NOMO-1 (cell line): ENCODE measurements at regions not wholly inside any gene's neighbourhood (a gene's known extent, or its start where the extent isn't known, plus 50 kb on each side); places are given as distances from the start of the nearest gene placed in this dataset.

Experiments
- DNase-seq, 2 experiments: peaks; one replicate each; lab custom pipeline; 2025; ENCODE audit not compliant: unreplicated experiment in 2 of 2; lab: John Stamatoyannopoulos, UW

DNA sequence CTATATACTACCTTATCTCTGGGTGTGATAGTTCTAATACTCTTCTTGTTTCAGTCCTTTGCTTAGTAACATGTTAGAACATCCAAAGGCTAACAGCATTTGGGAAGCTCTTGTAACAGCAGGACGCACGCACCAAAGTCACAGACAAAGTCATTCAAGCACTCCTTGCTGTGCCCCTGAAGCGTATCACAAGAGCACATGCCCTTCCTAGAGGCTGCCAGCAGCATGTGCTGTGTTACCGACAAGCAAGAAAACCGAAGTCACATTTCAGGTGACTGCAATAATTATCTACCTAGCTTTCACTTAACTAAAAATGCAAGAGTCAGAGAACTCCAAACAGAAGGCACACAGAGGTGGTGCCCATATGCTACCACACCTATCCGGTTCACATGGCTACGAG, 194.1 kb downstream of the KLF12 start:
- no peak for DNase-seq

DNA sequence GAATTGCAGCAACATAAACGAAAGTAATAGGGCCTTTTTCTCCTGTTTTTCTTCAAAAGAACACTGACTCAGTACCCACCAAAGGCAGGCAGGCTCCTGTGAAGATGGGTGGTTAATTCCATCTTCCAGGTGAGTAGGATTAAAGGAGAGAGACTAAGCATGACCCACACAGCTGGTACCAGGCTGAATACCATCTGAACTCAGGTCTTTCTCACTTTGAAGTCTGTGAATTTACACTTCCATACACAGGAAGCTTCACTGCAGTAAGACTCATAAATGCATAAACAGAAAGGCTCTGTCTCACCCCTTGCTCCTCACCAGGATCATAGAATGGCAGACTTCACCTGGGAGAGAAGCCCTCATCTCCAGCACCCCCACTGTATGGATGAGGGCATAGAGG, 194.6 kb downstream of the KLF12 start:
- DNase-seq: no peak

DNA sequence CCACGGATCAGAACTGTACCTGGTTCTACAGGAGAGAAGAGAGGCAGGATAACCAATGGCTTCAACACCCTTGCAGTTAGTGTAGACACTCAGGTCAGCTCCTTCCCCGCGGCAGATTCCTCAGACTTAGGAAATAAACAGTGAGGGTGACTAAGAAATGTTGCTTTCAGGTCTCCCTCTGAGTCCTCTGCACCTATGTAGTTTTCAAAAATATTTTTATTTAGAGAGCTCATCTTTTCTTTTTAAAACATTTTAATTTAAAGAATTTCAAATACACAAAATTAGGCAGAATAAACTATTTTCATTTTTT, 195.2 kb downstream of the KLF12 start:
- DNase-seq: no peak

DNA sequence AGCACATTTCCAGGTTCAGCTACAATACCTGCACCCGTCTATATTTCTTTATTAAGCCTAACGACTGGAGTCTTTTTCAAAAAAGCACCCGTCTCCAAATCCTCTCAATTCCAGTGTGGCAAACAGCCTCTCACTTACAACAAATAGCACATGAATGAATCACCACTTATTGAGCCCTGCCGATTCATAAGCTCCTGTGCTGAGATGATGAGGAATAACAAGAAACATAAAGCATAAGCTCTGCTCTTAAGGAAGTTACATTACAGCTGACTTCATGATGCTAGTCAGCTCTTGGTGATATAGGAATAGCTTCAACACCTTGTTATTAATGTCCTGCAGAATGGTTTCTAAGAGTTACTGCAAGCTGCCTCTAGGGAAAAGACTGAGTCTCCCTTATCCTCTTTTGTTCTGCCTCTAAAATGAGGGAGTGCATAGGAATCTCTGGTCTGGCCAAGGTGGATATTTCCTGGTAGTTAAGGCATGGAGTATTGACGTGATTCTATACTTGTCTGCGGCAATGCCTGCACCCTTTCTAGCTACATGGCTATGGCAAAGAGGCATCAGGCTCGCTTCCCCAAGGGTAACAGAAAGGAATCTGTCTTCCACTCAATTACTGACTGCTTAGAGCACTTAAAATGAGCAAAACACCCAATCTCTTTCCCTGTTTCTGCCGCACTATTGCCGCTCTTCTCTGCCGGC, 195.7 kb downstream of the KLF12 start:
- DNase-seq: no peak

DNA sequence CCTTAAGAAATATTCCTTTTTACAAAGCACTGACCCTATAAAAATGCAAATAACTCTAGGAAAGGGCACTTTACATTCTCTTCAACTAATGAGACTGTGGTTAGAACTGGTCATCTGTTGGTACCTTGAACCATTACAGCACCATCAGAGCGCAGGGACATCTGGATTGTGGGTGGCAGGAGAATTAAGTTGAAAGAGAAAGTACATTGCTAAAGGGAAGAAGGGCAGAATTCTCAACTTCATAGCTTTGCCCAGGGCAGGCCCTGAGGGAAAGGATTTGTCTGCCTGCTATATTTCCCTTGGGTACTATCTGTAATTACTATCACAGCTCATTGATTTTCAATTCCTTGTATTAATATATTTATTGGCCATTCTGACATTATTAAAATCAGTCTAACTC, 196.8 kb downstream of the KLF12 start:
- DNase-seq: no peak

DNA sequence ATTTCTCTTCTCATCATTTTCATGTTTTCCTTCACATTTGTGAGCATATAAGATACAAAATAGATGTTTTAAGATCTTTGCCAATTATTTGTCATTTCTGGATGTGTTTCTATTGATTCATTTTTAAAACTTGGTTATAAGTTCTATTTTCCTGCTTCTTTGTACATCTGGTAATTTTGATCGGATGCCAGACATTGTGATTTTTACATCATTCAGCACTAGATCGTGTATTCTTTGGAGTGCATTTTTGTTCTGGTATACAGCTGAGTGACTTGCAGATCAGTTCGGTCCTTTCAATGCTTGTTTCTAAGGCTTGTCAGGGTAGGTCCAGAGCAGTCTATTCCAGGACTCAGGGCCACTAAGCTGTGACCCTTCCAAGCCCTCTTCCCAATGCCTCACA, 198.2 kb downstream of the KLF12 start:
- DNase-seq: no peak

DNA sequence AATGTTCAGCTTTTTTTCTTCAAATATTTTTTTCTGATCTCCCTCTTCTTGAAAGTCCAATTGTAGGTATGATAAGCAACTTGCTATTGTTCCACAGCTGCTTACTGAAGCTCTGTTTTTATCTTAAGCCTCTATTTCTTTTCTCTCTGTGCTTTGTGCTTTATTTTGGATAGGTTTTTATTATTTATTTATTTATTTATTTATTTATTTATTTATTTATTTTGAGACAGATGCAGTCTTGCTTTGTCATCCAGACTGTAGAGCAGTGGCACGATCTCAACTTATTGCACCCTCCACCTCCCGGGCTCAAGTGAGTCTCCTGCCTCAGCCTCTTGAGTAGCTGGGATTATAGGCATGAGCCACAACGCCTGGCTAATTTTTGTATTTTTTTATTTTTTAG, 199.4 kb downstream of the KLF12 start:
- no peak for DNase-seq

DNA sequence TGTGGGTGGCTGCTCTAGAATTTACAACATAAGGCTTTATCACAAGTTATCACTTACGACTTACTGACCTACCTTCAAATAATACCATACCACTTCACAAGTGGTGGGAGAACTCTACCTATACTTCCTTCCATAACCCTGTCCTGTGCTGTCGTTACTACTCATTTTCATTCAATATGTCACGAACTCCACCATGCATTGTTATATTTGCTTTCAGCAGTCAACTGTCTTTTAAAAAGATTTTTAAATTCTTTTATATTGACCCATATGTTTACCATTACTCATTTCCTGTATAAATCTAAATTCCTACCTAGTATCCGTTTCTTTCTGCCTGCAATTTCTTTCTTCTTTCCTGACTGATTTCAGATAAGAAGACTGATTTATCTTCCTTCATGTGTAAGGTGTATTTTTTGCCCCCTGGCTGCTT, 200.0 kb downstream of the KLF12 start:
- DNase-seq: no peak

DNA sequence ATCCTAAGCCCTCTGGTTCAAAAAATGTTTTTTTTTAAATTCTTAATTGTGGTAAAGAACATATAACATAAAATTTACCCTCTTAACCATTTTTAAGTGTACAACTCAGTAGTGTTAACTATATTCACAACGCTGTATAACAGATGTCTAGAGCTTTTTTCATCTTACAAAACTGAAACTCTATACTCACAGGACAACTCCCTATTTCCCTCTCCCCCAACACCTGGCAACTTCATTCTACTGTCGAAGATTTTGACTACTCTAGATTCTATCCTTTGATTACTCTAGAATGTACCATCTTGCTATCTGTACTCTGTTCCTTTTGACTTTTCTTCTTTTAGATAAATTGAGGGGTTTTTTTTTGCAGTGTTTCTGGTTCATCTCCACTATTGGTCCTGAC, 200.4 kb downstream of the KLF12 start:
- DNase-seq: no peak

DNA sequence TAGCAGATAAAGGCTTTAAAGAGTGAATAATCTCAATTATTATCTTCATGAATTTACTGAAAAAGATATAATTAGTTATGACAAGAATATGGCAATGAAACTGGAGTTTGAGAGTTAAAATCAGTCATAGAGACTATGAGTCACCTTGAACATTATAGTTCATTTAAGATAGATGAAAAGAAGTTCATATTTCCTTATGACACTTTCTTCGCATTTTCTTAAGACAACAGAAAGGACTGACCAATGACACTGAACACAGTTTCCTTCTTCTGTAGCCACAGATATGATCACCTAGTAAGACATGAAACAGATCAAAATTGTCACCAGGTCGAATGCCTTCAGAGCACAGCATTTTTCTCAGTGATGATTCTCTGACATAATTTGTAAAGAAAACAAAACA, 202.1 kb downstream of the KLF12 start:
- DNase-seq: no peak

DNA sequence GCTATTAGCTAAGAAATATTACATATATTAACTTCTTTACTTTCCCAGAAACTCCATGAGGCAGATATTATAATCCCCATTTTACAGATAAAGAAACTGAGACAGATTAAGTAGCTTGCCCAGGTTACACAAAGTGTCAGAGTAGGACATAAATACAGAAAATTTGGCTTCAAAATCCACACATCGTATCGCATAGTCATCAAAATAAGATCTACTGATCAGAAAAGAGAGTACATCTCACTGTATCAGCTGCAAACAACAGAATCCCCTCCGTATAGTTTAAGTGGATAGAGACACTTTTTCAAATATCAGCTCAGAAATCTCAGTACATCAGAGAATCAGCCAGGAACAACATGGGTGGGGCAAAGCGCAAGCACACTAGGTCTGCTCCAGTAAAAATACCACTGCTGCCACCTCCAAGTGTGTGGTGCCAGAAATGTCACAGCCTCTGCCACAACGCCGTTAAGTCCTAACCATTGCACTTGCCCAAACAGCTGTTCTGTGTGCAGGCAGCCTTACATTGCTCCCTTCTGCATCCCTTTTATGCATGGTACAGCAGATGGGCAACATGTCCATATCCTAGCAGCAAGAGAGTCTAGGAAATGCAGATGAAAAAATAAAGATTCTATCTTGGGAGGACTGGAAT, 204.8 kb downstream of the KLF12 start:
- no peak for DNase-seq

DNA sequence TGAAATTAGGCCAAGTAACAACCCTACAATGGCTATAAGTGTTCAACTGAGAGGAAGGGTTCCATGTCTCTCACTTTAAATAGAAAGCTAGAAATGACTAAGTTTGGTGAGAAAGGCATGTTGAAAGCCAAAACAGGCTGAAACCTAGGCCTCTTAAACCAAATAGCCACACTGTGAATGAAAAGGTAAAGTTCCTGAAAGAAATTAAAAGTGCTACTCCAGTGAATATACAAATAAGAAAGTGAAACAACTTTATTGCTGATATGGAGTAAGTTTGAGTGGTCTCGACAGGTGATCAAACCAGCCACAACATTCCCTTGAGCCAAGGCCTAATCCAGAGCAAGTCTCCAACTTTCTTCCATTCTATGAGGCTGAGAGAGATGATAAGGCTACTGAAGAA, 209.6 kb downstream of the KLF12 start:
- DNase-seq: no peak

DNA sequence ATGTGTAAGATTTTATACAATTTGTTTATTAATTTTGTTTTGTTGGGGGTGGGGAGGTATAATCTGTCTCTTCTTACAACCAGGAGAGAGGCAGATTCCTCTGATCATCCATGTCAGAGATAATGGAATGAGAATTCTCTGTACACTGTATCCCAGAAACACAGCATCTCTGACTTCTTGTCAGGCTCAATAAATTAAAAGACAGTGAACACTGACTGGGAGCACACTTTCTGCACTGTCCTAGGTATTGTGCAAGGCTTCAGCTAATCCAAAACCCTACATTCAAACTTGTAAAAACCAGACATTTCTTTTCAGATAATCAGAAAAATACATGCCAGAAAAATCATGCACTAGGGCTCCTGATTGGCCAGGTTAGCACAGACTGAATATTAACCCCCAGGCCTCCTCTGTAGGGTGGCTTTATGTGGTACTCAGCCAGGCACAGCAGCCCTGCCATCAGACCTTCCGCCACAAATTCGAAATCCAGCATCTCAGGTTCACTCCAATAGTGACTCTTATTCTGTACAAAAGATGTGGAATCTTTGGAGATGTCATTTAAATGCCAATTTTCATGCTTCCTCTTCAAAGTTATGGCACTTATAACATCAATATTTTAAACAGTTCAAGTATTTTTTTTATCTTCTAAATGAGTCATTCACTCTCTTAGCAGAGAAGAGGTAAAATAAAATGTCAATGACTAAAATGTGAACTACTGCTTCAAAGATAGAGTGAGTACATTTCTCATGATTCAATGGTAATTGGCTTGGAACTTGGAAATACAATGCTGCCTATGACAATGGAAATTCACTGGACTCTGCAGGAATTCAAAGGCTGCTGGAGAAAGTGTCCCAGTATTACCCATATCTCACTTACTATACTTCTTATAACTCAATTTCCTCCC, 211.5 kb downstream of the KLF12 start:
- DNase-seq: no peak

DNA sequence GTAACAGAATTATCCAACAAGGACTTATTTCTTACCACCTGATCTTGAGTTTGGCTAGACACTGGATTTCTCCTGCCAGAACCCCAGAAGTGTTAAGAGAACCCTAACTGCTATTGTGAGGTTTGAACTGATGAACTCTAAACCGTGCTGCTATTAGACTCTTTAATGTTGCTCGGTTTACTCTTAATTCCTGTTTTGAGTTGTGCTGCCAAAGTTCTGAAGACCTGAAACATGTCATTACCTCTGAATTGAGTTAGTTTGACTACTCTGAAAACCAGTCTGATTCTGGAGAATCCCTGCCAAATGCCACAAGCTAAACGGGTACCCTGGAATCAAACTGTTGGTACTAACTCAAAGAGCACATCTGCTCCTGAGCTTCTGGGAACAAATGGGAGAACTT, 215.5 kb downstream of the KLF12 start:
- DNase-seq: no peak

DNA sequence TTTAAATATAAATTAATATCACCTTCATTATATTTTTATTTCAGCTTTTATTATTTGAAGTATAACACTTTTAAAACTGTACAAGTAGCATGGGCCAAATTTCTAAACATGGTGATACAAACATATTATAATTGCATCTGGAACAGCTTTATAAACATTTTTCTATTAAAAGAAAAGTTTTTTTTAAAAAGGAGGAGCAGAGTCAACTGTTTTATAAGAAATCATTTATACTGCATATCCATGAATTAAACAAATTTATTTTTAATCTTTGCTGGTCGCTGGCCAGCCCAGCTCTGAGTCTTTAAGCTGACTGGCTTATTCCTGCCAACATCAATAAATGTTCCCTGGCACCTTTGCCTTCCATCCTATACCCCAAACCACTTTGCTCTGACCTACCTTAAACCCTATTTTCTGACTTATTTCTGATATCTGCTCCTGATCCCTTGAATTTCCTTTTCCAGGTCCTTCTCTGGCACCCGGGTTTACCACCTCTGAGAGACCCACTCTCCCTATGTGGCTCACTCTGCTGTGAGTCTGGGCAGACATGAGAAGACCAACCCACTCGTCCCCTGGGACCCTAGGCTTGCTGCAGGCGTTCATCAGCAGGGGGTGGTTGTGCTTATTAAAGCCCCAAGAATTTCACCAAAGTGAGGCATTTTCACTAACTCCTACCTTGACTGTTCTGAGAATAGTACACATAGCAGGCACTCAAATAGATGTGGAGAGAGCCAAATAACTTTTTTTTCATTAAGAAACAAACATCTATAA, 220.3 kb downstream of the KLF12 start:
- no peak for DNase-seq

DNA sequence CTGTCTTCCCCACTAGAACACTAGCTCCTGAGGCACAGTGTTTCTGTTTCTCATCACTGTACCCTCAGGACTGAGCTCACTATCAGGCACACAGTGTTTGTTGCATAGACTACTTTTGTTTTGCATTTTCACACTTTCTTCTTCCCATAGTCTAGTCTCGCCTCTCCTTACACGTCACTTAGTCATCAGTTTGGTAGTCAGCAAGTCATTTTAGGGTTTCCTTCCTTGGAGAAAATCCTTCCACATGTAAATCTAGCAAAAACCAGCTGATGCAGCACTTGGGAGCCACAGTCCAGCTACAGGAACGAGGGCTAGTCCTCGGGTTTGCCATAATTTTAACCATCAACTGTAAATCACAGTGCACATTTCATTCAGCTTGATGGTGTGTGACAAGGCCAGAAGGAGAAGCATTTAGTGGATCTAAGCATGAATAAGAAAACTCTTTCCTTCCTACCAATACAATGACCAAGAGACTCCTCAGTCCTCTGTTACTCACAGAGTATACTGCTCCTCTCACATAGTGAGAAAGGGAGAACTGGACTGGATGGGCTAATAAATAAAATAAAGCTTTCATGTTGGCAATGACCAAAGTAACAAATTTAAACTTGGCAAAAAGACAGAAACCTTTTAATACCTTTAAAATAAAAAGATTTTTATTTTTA, 221.0 kb downstream of the KLF12 start:
- DNase-seq: no peak

DNA sequence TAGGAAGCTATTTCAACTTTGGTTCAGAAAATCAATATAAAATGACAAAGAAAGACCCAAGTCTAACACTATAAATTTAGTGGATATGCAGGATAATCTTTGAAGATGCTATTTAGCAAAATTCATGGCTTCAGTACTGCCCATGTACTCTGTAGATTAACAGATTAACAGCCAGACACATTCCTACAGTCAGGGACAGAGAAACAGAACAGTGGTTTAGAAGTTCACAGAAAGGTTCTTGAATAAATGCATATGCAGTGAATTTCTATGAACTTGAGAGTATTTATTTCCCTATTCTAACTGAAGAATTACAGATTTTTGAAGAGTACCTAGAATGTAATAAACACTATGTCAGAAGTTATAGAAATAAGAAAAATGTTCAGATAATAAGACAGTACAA, 222.8 kb downstream of the KLF12 start:
- DNase-seq: no peak

DNA sequence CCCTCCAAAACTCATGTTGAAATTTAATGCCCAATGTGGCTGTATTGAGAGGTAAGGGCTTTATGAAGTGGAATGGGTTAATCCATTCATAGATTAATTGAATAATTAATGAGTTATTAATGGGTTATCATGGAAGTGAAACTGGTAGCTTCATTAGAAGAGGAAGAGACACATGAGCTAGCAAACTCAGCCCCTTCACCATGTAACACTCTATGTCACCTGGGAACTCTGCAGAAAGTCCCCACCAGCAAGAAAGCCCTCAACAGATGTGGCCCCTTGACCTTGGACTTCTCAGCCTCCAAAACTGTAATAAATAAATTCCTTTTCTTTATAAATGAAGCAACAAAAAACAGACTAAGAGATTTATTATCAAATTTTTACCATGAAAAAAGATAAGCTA, 223.5 kb downstream of the KLF12 start:
- DNase-seq: no peak

DNA sequence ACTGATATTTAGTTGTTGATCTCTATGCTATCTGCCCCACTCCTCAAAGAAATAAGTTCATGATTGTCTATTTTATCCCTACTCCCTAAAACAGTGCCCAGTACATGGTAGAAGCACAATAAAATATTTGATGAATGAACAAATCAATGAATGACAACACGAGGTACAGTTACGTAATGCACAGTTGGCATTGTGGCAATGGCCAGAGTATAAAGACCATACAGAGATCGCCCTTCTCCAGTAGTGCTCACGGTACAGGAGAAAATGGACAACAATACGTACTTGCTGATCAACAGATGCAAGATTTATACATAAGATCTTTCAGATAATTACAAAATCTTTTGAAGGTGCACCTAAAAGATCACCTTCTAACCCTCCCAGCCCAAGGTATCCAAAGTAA, 225.4 kb downstream of the KLF12 start:
- no peak for DNase-seq

DNA sequence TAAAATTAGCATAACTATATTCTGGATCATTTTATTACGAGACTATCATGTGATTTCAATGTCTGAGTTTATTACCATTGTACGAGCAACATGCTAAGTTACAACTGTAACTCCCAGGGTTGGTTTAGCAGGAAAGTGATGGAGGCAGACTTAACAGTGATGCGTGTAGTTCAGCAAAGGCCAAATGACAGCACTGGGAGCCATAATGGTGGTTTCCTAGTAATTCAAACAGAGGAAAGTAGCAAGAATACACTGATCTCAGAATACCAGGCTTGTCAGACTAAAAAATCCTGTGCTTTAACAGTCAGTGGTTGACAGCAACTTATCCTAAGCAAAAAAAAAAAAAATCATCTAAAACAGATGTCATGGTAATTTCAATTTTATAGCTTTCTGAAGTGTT, 229.6 kb downstream of the KLF12 start:
- DNase-seq: no peak

DNA sequence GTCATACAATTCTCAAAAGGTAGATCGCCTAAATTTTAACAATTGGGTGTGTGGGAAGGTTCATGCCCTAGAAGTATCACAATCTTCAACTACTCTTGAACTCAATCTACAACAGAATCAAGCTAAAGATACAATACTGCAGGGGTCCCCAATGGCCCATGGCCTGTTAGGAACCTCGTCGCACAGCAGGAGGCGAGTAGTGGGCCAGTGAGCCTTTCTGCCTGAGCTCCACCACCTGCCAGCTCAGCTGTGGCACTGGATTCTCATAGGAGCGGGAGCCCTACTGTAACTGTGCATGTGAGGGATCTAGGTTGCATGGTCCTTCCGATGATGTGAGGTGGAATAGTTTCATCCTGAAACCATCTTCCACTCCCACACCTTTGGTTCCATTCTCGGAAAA, 230.6 kb downstream of the KLF12 start:
- DNase-seq: no peak
